Superior temporal gyrus (tissue), 1 donor: ENCODE measurements at regions not wholly inside any gene's neighbourhood (a gene's known extent, or its start where the extent isn't known, plus 50 kb on each side); places are given as distances from the start of the nearest gene placed in this dataset.
A peak's percentile ranks its signal among the peaks of the same experiment; 100 is the strongest.

Experiments
- DNase-seq: peaks from one replicate; pipeline ENCODE4 v3.0.0-alpha.2; 2016; ENCODE audit errors: extremely low spot score

- no peak for DNase-seq
These were observed 86.2 kb upstream of the THBS2 start for GRCh38 chr6:169339731-169340309.

DNA sequence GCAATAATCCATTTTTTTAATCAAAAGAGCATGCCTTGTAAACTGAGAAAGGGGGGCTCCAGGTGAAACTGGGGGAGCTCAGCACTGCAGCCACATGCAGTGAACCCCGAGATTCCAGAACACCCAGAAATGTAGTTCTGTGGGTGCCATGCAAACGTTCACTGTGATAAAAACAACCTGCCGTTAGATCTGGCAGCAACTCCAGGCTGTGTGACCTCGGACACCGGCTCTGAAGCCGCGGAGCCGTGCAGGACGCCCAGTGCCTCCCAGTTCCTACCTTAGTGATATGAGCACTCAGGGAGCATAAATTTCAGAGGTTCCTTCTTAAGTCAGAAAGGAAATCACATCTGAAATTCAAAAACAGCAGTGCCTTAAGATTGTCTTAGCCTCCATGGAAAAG is 85.4 kb upstream of the THBS2 start:
- no peak for DNase-seq

GRCh38 chr6:169337886-169338445 is 84.3 kb upstream of the THBS2 start:
- DNase-seq, result peak; percentile 36

- no peak for DNase-seq
These were observed 81.7 kb upstream of the THBS2 start for GRCh38 chr6:169335301-169335700.

DNA sequence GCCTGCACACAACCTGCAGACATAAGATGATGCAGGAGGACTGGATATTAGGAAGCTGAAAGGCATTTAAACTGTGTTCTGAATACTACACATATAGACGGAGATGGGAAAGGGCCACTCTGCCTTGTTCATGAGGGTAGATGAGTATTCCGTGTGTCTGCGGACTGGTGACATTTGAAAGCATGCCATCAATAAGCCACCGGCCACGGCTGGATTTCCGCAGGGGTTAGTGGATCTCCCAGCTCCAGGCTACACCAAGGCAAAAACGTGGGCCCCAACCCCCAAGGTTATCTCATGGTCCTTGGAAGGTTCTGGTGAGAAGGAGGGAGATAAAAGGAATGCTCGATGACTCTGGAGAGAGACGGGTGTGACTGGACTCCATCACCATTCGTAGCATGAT is 78.6 kb upstream of the THBS2 start:
- DNase-seq, result no peak

- no peak for DNase-seq
These were observed 74.6 kb upstream of the THBS2 start for GRCh38 chr6:169328112-169328801.

DNA sequence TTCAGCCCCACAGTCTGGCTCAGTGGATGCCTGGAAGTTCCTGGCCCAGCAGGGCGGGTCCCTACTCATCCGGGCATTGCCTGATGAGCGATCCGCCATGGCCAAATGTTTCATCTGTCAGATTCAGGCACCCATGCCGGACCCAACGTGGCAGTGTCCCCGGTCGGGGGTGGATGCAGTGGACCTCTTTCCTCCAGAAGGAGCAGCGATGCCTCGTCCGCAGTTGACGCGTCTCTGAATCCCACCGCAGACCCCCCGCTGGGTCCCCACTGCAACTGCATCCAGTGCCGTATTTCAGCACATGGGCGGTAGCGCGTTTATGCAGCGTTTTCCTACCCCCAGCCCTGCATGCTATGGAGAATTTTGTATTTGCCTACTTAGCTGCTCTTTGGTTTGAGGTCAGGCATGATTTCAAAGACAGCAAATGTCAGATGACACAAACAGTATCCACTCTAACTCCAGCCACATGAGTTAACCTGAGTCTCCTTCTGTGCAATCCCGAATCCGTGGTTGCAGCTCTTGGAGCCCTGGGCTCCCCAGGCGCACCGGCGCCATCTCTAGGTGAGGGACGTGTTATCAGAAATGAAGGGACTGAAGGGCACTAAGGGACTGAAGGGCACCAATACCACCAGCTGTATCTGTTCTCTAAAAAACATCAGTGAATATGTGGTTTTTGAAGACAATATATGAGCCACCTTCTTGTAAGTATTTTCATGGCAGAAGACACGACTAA is 72.6 kb upstream of the THBS2 start:
- DNase-seq, result peak; percentile 66

DNA sequence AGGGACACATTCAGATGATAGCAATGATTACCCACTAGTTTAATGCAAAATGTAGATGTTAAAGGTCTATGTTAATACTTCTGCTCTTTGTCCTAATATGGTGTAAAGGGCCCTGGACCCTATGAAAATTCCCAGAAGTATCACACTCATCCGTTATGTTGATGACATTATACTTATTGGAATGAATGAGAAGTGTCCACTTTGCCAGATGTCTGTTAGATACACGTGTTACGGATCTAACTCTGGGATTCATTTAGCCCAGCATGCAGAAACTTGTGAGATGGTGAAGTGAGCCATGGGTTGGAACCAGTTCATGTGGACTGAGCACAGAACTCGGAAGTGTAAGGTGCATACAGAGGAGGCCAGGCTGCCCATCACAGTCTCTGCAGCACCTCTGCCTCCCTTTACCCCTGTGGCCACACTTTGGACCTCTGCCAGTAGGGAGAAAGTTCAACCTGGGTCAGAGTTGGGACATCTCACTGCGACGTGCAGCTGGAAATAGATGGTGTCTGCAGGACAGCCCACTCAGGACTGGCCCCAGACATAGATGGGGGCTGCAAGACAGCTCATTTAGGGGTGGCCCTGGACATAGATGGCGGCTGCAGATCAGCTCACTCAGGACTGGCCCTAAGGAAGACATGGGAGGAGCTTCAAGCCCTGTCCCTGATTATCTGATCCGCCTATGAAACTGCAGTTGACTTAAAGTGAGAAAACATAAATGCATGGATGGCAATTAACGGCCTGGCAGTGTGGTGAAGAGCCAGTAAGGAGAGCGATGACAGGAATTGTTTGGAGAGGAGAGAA is 71.2 kb upstream of the THBS2 start:
- DNase-seq, result no peak

DNA sequence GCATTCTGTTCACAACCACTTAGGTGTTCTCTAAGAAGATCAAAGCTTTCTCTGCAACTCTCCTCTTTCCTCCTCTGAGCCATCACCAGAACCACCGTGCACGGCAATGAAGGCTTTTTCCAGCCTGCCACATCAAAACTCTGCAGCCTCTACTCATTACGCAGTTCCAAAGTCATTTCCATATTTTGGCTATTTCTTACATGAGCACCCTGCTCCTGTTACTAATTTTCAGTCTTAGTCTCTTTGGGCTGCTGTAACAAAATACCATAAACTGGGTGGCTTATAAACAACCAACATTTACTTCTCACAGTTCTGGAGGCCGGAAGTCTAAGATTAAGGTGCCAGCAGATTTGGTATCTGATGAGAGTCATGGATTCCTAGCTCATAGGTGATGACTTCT is 70.4 kb upstream of the THBS2 start:
- DNase-seq, result no peak

DNA sequence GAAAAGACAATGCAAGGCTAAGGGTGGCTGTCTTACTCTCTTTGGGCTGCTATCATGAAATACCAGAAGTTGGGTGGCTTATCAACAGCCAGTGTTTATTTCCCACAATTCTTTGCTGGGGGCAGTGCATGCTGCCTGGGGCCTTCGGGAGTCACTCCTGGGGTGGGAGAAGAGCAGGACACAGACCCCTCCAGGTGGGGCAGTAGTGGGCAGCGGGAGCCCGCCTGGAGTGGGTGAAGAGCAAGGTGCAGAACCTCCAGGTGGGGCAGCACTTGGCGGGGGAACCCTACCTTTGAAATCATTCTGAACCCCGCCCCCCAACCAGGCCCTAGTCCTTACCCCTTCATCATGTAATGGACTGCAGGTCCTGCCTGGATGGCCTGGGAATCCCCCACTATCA is 69.6 kb upstream of the THBS2 start:
- DNase-seq, result no peak

DNA sequence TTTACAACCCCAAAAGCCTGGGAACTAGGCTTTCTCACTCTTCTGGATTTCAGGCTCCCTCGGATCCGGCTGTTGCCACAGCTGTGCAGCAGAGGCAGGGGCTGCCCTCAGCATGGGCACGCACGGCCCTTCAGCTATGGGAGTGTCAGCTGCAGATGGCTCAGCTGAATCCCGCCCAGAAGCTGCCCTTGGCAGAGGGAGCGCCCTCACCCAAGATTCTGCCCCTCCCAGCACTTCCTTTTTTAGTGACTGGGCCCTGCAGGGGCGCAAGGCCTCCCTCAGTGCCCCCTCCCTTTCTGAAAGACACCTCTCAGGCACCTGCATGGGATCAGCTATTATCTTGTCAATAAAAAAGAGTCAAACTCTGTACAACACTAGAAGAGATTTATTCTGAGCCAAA is 67.9 kb upstream of the THBS2 start:
- DNase-seq, result no peak

DNA sequence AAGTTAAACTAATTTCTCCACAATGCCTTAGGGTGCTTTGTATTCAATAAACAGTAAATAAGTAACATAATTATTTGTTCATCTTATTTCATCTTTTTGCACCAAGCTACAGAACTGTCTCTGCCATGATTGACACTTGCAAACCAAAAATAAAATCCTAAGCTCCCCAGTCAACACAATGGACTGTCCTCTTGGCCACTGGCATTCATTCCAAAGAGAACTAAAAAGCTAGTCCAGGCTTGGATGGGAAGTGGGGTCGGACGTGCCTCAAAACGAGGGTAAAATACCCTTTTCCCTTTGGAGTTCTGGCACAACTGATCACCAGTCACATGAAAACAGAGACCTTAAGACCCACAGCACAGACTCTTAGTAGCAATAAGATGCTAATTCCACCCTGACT is 66.4 kb upstream of the THBS2 start:
- no peak for DNase-seq

GRCh38 chr6:169317441-169318202 is 64.0 kb upstream of the THBS2 start:
- no peak for DNase-seq

DNA sequence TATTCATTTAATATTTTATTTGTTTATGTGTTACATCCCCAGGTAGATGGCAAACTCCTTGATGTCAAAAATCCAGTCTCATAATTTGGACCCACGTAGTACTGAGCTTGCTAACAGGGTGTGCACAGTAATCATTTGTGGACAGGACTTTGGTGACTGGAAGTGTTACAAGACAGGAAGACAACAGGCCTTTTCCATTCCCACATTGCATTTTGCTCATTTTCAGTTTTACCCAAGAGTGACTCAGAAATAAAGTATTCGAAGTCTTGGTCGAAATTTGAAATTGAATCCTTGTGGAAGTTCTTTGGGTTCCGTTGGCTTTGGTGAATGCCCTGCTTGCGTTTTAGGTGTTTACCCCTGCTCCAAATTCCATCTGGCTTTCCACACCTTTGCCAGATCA is 63.0 kb upstream of the THBS2 start:
- DNase-seq, result no peak

GRCh38 chr6:169315830-169316614 is 62.4 kb upstream of the THBS2 start:
- DNase-seq, result no peak

GRCh38 chr6:169313347-169314010 is 59.8 kb upstream of the THBS2 start:
- DNase-seq, result no peak

GRCh38 chr6:169312658-169313346 is 59.2 kb upstream of the THBS2 start:
- DNase-seq, result no peak

- DNase-seq, result no peak
These were observed 57.3 kb upstream of the THBS2 start for GRCh38 chr6:169310983-169311382.
